ENCODE measurements at regions not wholly inside any gene's neighbourhood (a gene's known extent, or its start where the extent isn't known, plus 50 kb on each side); places are given as distances from the start of the nearest gene placed in this dataset.
A peak's percentile ranks its signal among the peaks of the same experiment; 100 is the strongest.

DNA sequence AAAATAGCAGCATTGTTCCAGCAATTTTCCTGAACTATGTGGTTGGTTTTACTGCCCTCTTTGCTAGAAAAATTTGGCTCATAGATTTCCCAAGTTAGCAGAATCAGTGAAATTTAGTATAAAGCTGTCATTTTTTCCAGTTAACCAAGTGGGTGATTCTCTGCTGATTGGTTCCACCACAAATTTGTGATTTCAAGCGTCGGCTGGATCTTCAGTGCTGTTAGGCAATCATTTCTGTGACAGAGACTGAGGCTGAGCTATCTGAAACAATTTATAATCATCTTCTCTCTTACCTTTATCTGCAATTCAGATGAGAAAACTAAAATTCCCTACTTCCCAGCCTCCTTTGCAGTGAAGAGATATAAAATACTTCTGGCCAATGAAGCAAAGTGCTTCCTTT lies 68.6 kb upstream of the OTUD4 start:
- TF ChIP-seq, protein P1, sequence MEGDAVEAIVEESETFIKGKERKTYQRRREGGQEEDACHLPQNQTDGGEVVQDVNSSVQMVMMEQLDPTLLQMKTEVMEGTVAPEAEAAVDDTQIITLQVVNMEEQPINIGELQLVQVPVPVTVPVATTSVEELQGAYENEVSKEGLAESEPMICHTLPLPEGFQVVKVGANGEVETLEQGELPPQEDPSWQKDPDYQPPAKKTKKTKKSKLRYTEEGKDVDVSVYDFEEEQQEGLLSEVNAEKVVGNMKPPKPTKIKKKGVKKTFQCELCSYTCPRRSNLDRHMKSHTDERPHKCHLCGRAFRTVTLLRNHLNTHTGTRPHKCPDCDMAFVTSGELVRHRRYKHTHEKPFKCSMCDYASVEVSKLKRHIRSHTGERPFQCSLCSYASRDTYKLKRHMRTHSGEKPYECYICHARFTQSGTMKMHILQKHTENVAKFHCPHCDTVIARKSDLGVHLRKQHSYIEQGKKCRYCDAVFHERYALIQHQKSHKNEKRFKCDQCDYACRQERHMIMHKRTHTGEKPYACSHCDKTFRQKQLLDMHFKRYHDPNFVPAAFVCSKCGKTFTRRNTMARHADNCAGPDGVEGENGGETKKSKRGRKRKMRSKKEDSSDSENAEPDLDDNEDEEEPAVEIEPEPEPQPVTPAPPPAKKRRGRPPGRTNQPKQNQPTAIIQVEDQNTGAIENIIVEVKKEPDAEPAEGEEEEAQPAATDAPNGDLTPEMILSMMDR (IDR thresholded peaks at IDR 0.05; ENCODE audit: low read depth, low read length), result no peak
- H3K4me3 ChIP-seq (replicated peaks in 1 of 2; ENCODE audit: low read depth in 2 of 2, low read length in 2 of 2), result no peak overlapping the region
- DNase-seq (ENCODE audit: low read depth in 2 of 2), result no peak

DNA sequence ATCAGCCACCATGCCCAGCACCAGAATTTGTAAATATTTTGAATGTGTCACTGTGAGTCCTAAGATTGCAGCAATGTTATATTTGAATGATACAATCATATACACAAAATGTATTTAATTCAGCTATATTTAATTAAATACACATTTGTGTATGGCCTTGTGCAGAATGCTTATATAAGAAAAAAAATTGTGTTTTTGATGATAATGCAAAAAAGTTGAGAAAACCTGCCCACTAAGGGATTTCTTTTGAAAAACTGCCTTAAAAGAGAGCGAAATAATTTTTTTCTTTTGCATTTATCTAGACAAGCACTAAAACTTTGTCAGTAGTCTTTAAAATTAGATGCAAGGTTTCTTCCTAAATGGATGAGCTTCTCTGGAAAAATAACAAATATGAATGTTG lies 68.1 kb upstream of the OTUD4 start:
- DNase-seq (ENCODE audit: low read depth in 2 of 2), result no peak
- TF ChIP-seq, protein P1 (IDR thresholded peaks at IDR 0.05; ENCODE audit: low read depth, low read length), result no peak
- no peak overlapping the region for H3K4me3 ChIP-seq (replicated peaks in 1 of 2; ENCODE audit: low read depth in 2 of 2, low read length in 2 of 2)

DNA sequence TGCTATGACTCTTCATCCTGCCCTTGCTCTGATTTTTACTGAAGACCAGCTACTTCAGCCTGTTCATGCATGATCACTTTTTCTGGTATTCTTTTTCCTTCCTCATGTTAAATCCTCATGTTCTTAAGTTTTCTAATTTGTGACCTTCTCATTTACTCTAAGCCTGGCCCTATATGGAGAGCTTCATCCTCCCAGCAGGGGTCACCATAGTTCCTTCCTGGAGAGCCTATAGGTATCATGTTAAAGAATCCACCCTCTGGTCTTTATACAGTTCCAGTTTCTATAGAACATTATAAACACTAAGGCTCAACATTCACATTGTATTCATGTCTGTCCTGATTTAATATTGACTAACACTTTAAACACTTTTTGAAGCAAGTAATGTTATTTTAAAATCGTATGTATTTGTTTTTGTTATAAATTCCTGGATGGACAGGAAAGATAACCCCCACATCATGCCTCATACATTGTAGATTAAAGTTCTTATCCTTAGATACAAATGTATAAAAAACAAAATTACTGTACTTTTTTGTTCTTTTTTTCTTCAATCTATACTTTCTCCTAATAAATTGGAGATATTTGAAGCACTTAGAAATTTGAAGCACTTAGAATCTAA lies 53.8 kb upstream of the OTUD4 start:
- peak; percentile 77 to 78 for DNase-seq (ENCODE audit: low read depth in 2 of 2)
- no peak overlapping the region for H3K4me3 ChIP-seq (replicated peaks in 1 of 2; ENCODE audit: low read depth in 2 of 2, low read length in 2 of 2)
- TF ChIP-seq, protein P1 (IDR thresholded peaks at IDR 0.05; ENCODE audit: low read depth, low read length), result peak; percentile 86

DNA sequence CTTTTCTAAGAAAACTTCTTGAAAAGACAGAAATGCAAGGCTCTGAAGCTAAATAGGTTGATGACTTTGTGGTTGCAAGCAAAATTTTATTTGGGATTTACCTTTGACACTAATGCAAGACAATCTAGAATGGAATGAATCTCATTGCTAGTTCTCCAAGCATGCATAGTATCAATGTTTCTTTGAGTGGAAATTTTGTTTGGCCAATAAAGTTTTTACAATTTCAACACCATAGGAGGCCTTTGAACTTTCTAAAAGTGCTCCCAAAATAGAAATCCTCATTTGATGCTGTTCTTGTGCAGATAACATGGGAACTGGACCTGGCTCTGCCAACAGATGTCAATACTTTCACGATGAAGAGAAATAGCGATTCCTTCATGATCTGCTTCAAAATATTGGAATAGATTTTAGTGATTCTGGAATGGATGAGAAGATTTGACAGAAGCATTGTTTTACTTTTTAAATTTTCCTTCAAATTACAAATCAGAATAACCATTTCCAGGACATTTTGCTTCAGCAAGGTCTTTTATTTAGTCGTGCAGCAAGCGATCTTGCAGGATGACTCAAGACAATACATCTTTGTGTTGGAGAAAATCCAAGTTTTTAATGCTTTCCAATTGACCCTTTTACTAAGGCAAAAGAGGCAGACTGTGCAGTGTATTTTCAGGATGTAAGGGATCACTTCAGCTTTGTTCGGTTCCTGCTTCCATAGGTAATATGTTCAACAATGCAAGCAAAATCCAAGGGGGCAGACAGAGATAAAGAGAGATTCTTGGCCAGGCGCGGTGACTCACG lies 51.7 kb upstream of the OTUD4 start:
- TF ChIP-seq, protein P1 (IDR thresholded peaks at IDR 0.05; ENCODE audit: low read depth, low read length), result no peak
- DNase-seq (ENCODE audit: low read depth in 2 of 2), result peak; percentile 62 to 64
- no peak overlapping the region for H3K4me3 ChIP-seq (replicated peaks in 1 of 2; ENCODE audit: low read depth in 2 of 2, low read length in 2 of 2)

DNA sequence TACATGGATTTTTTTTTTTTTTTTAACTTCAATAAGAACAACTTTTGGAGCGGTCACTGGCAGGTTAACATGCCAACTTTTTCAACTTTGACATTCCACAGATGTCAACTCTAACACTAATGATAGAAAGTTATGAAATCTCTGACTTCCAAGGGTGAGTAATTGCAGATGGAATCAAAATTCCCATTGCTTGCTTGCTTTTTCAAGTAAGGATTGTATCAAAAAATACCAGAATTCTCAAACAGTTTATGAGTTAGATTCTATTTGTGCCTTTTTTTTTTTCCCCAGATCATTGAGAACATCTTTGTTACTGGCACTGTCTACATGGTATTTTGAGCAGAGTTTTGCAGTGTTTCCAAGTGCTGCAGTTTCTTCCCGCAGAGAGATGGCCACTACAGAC lies 50.3 kb upstream of the OTUD4 start:
- TF ChIP-seq, protein P1 (IDR thresholded peaks at IDR 0.05; ENCODE audit: low read depth, low read length), result no peak
- DNase-seq (ENCODE audit: low read depth in 2 of 2), result peak; percentile 59 to 81
- no peak overlapping the region for H3K4me3 ChIP-seq (replicated peaks in 1 of 2; ENCODE audit: low read depth in 2 of 2, low read length in 2 of 2)
